ENCODE measurements at regions not wholly inside any gene's neighbourhood (a gene's known extent, or its start where the extent isn't known, plus 50 kb on each side); places are given as distances from the start of the nearest gene placed in this dataset.

DNA sequence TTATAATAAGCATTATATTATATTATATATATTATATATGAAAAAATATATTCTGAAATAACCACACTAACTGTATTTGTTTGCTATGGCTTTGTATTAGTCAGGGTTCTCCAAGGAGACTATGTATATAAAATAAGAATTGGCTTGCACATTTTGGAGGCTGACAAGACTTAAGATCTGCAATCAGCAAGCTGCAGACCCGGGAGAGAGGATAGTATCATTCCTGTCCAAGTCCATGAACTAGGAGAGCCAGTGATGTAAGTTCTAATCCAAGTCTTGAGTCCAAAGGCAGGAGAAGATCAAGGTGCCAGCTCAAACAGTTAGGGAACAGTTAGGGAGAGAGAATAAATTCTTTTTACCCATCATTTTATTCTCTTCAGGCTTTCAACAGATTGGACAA, 639.5 kb downstream of the PLPP3 start (continued):
- TF ChIP-seq, protein P1, sequence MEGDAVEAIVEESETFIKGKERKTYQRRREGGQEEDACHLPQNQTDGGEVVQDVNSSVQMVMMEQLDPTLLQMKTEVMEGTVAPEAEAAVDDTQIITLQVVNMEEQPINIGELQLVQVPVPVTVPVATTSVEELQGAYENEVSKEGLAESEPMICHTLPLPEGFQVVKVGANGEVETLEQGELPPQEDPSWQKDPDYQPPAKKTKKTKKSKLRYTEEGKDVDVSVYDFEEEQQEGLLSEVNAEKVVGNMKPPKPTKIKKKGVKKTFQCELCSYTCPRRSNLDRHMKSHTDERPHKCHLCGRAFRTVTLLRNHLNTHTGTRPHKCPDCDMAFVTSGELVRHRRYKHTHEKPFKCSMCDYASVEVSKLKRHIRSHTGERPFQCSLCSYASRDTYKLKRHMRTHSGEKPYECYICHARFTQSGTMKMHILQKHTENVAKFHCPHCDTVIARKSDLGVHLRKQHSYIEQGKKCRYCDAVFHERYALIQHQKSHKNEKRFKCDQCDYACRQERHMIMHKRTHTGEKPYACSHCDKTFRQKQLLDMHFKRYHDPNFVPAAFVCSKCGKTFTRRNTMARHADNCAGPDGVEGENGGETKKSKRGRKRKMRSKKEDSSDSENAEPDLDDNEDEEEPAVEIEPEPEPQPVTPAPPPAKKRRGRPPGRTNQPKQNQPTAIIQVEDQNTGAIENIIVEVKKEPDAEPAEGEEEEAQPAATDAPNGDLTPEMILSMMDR (IDR thresholded peaks at IDR 0.05; ENCODE audit: control extremely low read depth in 1 of 3, insufficient read depth in 1 of 3, low read depth in 1 of 3, low read length in 3 of 3), result no peak
- no peak for TF ChIP-seq CHD1 (IDR thresholded peaks at IDR 0.05; ENCODE audit: low read depth, low read length)
